SK-N-SH treated with all-trans-retinoic acid at 6 μM for 48 hours (cell line): ENCODE measurements at regions not wholly inside any gene's neighbourhood (a gene's known extent, or its start where the extent isn't known, plus 50 kb on each side); places are given as distances from the start of the nearest gene placed in this dataset.

Experiments
- ARNTL ChIP-seq: fragments of 450-650 bp; formaldehyde crosslinking; IDR thresholded peaks from 2 replicates; pipeline ENCODE4 v1.5.0; 2020; ENCODE audit warnings: low read depth, mild to moderate bottlenecking, moderate library complexity, borderline replicate concordance
- ESRRG ChIP-seq: fragments of 250-450 bp; sonication (Bioruptor Pico); IDR thresholded peaks from 2 replicates; pipeline ENCODE4 v1.6.1; 2021; ENCODE audit warnings: mild to moderate bottlenecking
- GLIS3 ChIP-seq: fragments of 250-450 bp; sonication (Bioruptor Pico); IDR thresholded peaks from 2 replicates; pipeline ENCODE4 v1.5.0; 2020; ENCODE audit warnings: mild to moderate bottlenecking, moderate library complexity
- ISL1 ChIP-seq: fragments of 250-450 bp; sonication (Bioruptor Pico); IDR thresholded peaks from 2 replicates; pipeline ENCODE4 v2.1.2; 2022; ENCODE audit warnings: mild to moderate bottlenecking, moderate library complexity
- PPARA ChIP-seq: fragments of 250-450 bp; sonication (Bioruptor Pico); IDR thresholded peaks from 2 replicates; pipeline ENCODE4 v1.5.0; 2020; ENCODE audit warnings: mild to moderate bottlenecking, borderline replicate concordance
- RARB ChIP-seq: fragments of 250-450 bp; sonication (Bioruptor Pico); IDR thresholded peaks from 2 replicates; pipeline ENCODE4 v1.8.0; 2021; ENCODE audit warnings: mild to moderate bottlenecking, moderate library complexity
- TCF4 ChIP-seq: fragments of 250-450 bp; sonication (Bioruptor Pico); IDR thresholded peaks from 2 replicates; pipeline ENCODE4 v1.8.0; 2021; ENCODE audit warnings: mild to moderate bottlenecking, moderate library complexity, borderline replicate concordance
- ZFP3 ChIP-seq: fragments of 250-450 bp; sonication (Bioruptor Pico); IDR thresholded peaks from 2 replicates; pipeline ENCODE4 v1.5.0; 2020; ENCODE audit warnings: mild to moderate bottlenecking, moderate library complexity
- ZNF565 ChIP-seq: fragments of 450-650 bp; formaldehyde crosslinking; conservative IDR thresholded peaks from 2 replicates; pipeline ENCODE4 v1.5.0; 2020; ENCODE audit warnings: low read depth, mild to moderate bottlenecking, moderate library complexity
- ZNF70 ChIP-seq: fragments of 450-650 bp; formaldehyde crosslinking; IDR thresholded peaks from 2 replicates; pipeline ENCODE4 v1.5.0; 2020; ENCODE audit warnings: mild to moderate bottlenecking, moderate library complexity
- TF ChIP-seq, protein P1 (sequence below): fragments of 250-450 bp; sonication (Bioruptor Pico); IDR thresholded peaks from 2 replicates; pipeline ENCODE4 v1.5.1; 2021; ENCODE audit warnings: mild to moderate bottlenecking, moderate library complexity
- TF ChIP-seq, protein P2 (sequence below): fragments of 250-450 bp; sonication (Bioruptor Pico); IDR thresholded peaks from 2 replicates; pipeline ENCODE4 v1.8.0; 2020; ENCODE audit warnings: mild to moderate bottlenecking, moderate library complexity, borderline replicate concordance
- TF ChIP-seq, protein P3 (sequence below): fragments of 250-450 bp; sonication (Bioruptor Pico); IDR thresholded peaks from 2 replicates; pipeline ENCODE4 v1.5.1; 2020; ENCODE audit warnings: low read depth, mild to moderate bottlenecking, moderate library complexity
- TF ChIP-seq, protein P4 (sequence below): fragments of 250-450 bp; sonication (Bioruptor Pico); IDR thresholded peaks from 2 replicates; pipeline ENCODE4 v1.8.0; 2021; ENCODE audit warnings: low read depth, mild to moderate bottlenecking, moderate library complexity, borderline replicate concordance

DNA sequence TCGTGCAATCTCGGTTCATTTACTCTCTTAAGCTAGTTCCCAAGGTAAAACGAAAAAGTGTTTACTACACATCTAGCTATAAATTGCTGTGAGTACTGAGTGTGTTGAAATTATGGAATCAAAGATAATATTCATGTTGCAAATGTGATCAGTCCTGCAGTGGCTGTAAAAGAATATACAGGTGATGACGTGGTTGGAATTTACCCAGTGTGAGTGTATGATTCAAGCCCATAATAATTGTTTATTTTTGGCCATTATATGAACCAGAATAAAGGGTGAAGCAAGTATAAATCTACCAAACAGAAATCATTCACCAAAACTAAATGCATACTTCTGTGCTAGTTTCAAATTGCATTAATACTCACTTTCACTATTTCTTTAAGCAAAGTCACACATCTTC, 1363.6 kb upstream of the CHAC2 start:
- TF ChIP-seq ISL1 (CRISPR knock-in tag) = no peak
- no peak for TF ChIP-seq RARB
- TF ChIP-seq, protein P1, sequence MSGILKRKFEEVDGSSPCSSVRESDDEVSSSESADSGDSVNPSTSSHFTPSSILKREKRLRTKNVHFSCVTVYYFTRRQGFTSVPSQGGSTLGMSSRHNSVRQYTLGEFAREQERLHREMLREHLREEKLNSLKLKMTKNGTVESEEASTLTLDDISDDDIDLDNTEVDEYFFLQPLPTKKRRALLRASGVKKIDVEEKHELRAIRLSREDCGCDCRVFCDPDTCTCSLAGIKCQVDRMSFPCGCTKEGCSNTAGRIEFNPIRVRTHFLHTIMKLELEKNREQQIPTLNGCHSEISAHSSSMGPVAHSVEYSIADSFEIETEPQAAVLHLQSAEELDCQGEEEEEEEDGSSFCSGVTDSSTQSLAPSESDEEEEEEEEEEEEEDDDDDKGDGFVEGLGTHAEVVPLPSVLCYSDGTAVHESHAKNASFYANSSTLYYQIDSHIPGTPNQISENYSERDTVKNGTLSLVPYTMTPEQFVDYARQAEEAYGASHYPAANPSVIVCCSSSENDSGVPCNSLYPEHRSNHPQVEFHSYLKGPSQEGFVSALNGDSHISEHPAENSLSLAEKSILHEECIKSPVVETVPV (CRISPR knock-in tag) = no peak
- no peak for TF ChIP-seq ARNTL (CRISPR knock-in tag)
- no peak for TF ChIP-seq ZNF565
- TF ChIP-seq, protein P2, sequence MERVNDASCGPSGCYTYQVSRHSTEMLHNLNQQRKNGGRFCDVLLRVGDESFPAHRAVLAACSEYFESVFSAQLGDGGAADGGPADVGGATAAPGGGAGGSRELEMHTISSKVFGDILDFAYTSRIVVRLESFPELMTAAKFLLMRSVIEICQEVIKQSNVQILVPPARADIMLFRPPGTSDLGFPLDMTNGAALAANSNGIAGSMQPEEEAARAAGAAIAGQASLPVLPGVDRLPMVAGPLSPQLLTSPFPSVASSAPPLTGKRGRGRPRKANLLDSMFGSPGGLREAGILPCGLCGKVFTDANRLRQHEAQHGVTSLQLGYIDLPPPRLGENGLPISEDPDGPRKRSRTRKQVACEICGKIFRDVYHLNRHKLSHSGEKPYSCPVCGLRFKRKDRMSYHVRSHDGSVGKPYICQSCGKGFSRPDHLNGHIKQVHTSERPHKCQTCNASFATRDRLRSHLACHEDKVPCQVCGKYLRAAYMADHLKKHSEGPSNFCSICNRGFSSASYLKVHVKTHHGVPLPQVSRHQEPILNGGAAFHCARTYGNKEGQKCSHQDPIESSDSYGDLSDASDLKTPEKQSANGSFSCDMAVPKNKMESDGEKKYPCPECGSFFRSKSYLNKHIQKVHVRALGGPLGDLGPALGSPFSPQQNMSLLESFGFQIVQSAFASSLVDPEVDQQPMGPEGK (CRISPR knock-in tag) = no peak
- TF ChIP-seq ZNF70 = no peak
- TF ChIP-seq ZFP3 (CRISPR knock-in tag) = no peak
- TF ChIP-seq, protein P3, sequence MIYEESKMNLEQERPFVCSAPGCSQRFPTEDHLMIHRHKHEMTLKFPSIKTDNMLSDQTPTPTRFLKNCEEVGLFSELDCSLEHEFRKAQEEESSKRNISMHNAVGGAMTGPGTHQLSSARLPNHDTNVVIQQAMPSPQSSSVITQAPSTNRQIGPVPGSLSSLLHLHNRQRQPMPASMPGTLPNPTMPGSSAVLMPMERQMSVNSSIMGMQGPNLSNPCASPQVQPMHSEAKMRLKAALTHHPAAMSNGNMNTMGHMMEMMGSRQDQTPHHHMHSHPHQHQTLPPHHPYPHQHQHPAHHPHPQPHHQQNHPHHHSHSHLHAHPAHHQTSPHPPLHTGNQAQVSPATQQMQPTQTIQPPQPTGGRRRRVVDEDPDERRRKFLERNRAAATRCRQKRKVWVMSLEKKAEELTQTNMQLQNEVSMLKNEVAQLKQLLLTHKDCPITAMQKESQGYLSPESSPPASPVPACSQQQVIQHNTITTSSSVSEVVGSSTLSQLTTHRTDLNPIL = no peak
- TF ChIP-seq PPARA = no peak
- no peak for TF ChIP-seq TCF4
- no peak for TF ChIP-seq GLIS3
- TF ChIP-seq, protein P4, sequence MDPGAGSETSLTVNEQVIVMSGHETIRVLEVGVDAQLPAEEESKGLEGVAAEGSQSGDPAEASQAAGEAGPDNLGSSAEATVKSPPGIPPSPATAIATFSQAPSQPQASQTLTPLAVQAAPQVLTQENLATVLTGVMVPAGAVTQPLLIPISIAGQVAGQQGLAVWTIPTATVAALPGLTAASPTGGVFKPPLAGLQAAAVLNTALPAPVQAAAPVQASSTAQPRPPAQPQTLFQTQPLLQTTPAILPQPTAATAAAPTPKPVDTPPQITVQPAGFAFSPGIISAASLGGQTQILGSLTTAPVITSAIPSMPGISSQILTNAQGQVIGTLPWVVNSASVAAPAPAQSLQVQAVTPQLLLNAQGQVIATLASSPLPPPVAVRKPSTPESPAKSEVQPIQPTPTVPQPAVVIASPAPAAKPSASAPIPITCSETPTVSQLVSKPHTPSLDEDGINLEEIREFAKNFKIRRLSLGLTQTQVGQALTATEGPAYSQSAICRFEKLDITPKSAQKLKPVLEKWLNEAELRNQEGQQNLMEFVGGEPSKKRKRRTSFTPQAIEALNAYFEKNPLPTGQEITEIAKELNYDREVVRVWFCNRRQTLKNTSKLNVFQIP (CRISPR knock-in tag) = no peak
- TF ChIP-seq ESRRG (CRISPR knock-in tag) = no peak
